Upper lobe of right lung (tissue), 1 donor: ENCODE measurements at regions not wholly inside any gene's neighbourhood (a gene's known extent, or its start where the extent isn't known, plus 50 kb on each side); places are given as distances from the start of the nearest gene placed in this dataset.
A peak's percentile ranks its signal among the peaks of the same experiment; 100 is the strongest.

Experiments
- ATAC-seq: fragments of 200-7000 bp; cut with Tn5 transposase; one replicate; pipeline ENCODE4 v1.9.1; 2020; ENCODE audit warnings: mild to moderate bottlenecking, moderate library complexity
- DNase-seq: peaks from one replicate; pipeline ENCODE4 v3.0.0-alpha.2; 2020
- H3K27ac ChIP-seq: fragments of 200-600 bp; one replicate; pipeline ENCODE4 v1.8.0; 2022
- H3K27me3 ChIP-seq: fragments of 200-600 bp; one replicate; pipeline ENCODE4 v1.8.0; 2022; ENCODE audit warnings: mild to moderate bottlenecking
- H3K36me3 ChIP-seq: fragments of 200-600 bp; one replicate; pipeline ENCODE4 v1.8.0; 2022
- H3K4me1 ChIP-seq: fragments of 200-600 bp; one replicate; pipeline ENCODE4 v1.8.0; 2022
- H3K4me3 ChIP-seq: fragments of 200-600 bp; one replicate; pipeline ENCODE4 v1.8.0; 2022; ENCODE audit warnings: mild to moderate bottlenecking
- H3K9me3 ChIP-seq: fragments of 200-600 bp; one replicate; pipeline ENCODE4 v1.8.0; 2022
- intact Hi-C: fragments of 100-400 bp; cut with DNase I; formaldehyde crosslinking; loops from one replicate; pipeline ENCODE4 v1.11.0; 2022
- TF ChIP-seq, protein P1 (sequence below): fragments of 200-600 bp; IDR thresholded peaks from one replicate; pipeline ENCODE4 v1.8.0; 2022; ENCODE audit warnings: antibody characterized with exemption
- donor health status: DM: no; HTN: yes; CAD: no; lungs with severe emphysema.

- Histone ChIP-seq H3K36me3 (no peaks in the 10 kb centered on the region), H3K27ac (no peak overlapping the region), H3K27me3 (no peaks in the 10 kb centered on the region), H3K9me3 (no peaks in the 10 kb centered on the region), H3K4me1 (no peaks in the 10 kb centered on the region), H3K4me3 (no peak overlapping the region)
- intact Hi-C loops = no loop called here
- no peak for ATAC-seq
- TF ChIP-seq, protein P1, sequence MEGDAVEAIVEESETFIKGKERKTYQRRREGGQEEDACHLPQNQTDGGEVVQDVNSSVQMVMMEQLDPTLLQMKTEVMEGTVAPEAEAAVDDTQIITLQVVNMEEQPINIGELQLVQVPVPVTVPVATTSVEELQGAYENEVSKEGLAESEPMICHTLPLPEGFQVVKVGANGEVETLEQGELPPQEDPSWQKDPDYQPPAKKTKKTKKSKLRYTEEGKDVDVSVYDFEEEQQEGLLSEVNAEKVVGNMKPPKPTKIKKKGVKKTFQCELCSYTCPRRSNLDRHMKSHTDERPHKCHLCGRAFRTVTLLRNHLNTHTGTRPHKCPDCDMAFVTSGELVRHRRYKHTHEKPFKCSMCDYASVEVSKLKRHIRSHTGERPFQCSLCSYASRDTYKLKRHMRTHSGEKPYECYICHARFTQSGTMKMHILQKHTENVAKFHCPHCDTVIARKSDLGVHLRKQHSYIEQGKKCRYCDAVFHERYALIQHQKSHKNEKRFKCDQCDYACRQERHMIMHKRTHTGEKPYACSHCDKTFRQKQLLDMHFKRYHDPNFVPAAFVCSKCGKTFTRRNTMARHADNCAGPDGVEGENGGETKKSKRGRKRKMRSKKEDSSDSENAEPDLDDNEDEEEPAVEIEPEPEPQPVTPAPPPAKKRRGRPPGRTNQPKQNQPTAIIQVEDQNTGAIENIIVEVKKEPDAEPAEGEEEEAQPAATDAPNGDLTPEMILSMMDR = no peak
- DNase-seq = no peak
These were observed 50.5 kb upstream of the ZNF438 start for GRCh38 chr10:31081937-31082840.

DNA sequence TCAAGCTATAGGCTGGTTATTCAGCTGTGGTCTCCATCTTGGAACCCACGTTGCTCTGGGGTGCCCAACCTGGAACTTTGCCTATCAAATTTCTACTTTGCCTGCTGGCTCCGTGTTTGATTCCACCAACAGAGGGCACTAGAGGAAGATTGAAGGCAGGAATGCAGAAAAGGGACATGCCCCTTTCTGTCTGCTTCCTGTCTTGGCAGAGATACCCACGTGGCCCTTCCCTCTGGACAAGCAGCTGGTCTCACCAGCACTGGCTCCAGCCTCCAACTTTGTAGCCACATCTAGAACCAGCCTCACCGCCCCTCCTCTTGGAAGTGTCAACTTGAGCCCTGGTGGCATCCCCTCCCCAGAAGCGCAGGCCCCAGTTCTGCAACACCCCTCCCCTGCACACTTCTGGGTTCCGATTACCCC is 52.1 kb upstream of the ZNF438 start:
- H3K36me3 ChIP-seq = no peaks in the 10 kb centered on the region
- ATAC-seq (peak; percentile 94), DNase-seq (no peak)
- no peak overlapping the region for H3K27ac ChIP-seq
- TF ChIP-seq, protein P1 = peak; percentile 56
- no peak overlapping the region for H3K4me3 ChIP-seq
- H3K27me3 ChIP-seq = no peaks in the 10 kb centered on the region
- no peaks in the 10 kb centered on the region for H3K9me3 ChIP-seq
- H3K4me1 ChIP-seq = no peaks in the 10 kb centered on the region
- intact Hi-C loops = no loop called here

DNA sequence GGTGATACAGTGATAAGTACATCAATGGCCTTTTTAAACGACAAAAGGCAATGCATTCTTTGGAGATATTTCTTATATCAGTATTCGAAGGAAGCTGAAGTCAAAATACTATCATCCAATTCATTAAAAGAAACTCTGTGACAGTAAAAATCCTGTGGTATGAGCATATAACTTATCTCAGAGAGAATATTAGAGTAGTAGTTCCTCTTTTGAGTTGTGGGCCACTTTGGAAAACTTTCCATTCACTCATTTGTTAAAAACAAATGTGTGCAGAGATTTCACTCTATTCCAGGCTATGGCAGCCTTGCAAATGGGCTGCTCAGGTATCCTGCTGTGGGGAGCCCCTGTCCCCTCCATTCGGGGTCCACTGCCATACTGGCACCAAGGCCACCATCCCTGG is 55.3 kb upstream of the ZNF438 start:
- TF ChIP-seq, protein P1 = no peak
- DNase-seq = no peak
- H3K4me3 ChIP-seq = no peak overlapping the region
- no peak for ATAC-seq
- intact Hi-C loops = no loop called here
- no peaks in the 10 kb centered on the region for H3K36me3 ChIP-seq
- H3K9me3 ChIP-seq = no peaks in the 10 kb centered on the region
- no peaks in the 10 kb centered on the region for H3K27me3 ChIP-seq
- H3K4me1 ChIP-seq = no peaks in the 10 kb centered on the region
- H3K27ac ChIP-seq = no peak overlapping the region

- Histone ChIP-seq H3K27me3 (no peaks in the 10 kb centered on the region), H3K27ac (no peak overlapping the region), H3K4me3 (no peak overlapping the region), H3K36me3 (no peaks in the 10 kb centered on the region), H3K9me3 (no peaks in the 10 kb centered on the region), H3K4me1 (no peaks in the 10 kb centered on the region)
- ATAC-seq (no peak), DNase-seq (no peak)
- intact Hi-C loops = no loop called here
- TF ChIP-seq, protein P1 = no peak
These were observed 56.2 kb upstream of the ZNF438 start for GRCh38 chr10:31087851-31088250.

DNA sequence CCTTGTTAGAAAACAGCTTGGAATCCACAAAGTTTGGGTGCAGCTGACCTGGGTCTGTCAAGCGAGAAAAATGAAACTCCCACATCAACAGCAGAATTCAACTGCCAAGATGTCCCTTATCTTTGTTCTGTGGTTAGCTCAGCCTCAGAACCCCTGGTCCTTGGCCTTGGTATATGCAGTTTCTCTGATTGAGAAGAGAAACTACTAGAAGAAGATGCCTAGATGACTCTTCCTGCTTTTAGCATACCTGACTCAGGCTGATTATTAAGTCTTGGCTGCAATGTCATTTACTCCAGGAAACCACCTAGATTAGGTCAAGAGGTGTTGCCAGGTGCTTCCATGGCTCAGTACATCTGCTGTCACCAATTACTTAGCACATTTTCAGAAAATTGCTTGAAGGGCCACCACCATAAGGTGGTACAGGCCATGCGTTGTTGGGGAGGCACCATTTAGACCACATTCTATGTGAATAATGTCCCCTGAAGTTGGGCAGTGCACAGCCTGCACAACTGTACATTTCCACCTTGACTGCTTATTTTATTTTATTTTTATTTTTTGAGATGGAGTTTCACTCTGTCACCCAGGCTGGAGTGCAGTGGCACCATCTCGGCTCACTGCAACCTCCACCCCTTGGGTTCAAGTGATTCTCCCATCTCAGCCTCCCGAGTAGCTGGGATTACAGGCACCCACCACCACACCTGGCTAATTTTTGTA is 59.4 kb upstream of the ZNF438 start:
- Histone ChIP-seq H3K4me1 (no peaks in the 10 kb centered on the region), H3K36me3 (no peaks in the 10 kb centered on the region), H3K9me3 (no peaks in the 10 kb centered on the region), H3K27me3 (no peaks in the 10 kb centered on the region), H3K4me3 (no peak overlapping the region), H3K27ac (no peak overlapping the region)
- TF ChIP-seq, protein P1 = no peak
- ATAC-seq (no peak), DNase-seq (no peak)
- intact Hi-C loops = no loop called here
